ENCODE measurements at regions not wholly inside any gene's neighbourhood (a gene's known extent, or its start where the extent isn't known, plus 50 kb on each side); places are given as distances from the start of the nearest gene placed in this dataset.
"Not testable (repeated sequence)": the region's sequence is repeated elsewhere in the genome, so short reads cannot be mapped to it uniquely, and the experiment has no call there.

GRCh38 chr13:22932632-22933412 is 248.0 kb upstream of the SGCG start:
- not testable (repeated sequence) for DNase-seq

- DNase-seq: no peak
Measured at GRCh38 chr13:22933571-22934181, 247.1 kb upstream of the SGCG start.

- no peak for DNase-seq
Measured at GRCh38 chr13:22934744-22935523, 245.8 kb upstream of the SGCG start.

- no peak for DNase-seq
Measured at GRCh38 chr13:22936228-22936627, 244.6 kb upstream of the SGCG start.

GRCh38 chr13:22937241-22937640 is 243.5 kb upstream of the SGCG start:
- no peak for DNase-seq

- no peak for DNase-seq
Measured at GRCh38 chr13:22937953-22938352, 242.8 kb upstream of the SGCG start.

GRCh38 chr13:22938576-22938975 is 242.2 kb upstream of the SGCG start:
- DNase-seq: no peak

GRCh38 chr13:22939157-22939556 is 241.6 kb upstream of the SGCG start:
- DNase-seq: no peak

- no peak for DNase-seq
Measured at GRCh38 chr13:22940090-22940710, 240.6 kb upstream of the SGCG start.

GRCh38 chr13:22940736-22941135 is 240.0 kb upstream of the SGCG start:
- DNase-seq: no peak

GRCh38 chr13:22941495-22941894 is 239.3 kb upstream of the SGCG start:
- not testable (repeated sequence) for DNase-seq

- DNase-seq: not testable (repeated sequence)
Measured at GRCh38 chr13:22942831-22943230, 237.9 kb upstream of the SGCG start.

- DNase-seq: no peak
Measured at GRCh38 chr13:22944378-22944777, 236.4 kb upstream of the SGCG start.

GRCh38 chr13:22945321-22946226 is 235.2 kb upstream of the SGCG start:
- DNase-seq: no peak

GRCh38 chr13:22948421-22948820 is 232.4 kb upstream of the SGCG start:
- DNase-seq: no peak

GRCh38 chr13:22952018-22952417 is 228.8 kb upstream of the SGCG start:
- DNase-seq: not testable (repeated sequence)

GRCh38 chr13:22955147-22955546 is 225.6 kb upstream of the SGCG start:
- not testable (repeated sequence) for DNase-seq

- not testable (repeated sequence) for DNase-seq
Measured at GRCh38 chr13:22956456-22957115, 224.2 kb upstream of the SGCG start.

- DNase-seq: not testable (repeated sequence)
Measured at GRCh38 chr13:22959859-22960258, 220.9 kb upstream of the SGCG start.

- no peak for DNase-seq
Measured at GRCh38 chr13:22960827-22961226, 220.0 kb upstream of the SGCG start.

- DNase-seq: not testable (repeated sequence)
Measured at GRCh38 chr13:22961342-22961741, 219.4 kb upstream of the SGCG start.
